Muscle of back (tissue), 3 donors: ENCODE measurements at regions not wholly inside any gene's neighbourhood (a gene's known extent, or its start where the extent isn't known, plus 50 kb on each side); places are given as distances from the start of the nearest gene placed in this dataset.
"Not testable (repeated sequence)": the region's sequence is repeated elsewhere in the genome, so short reads cannot be mapped to it uniquely, and the experiment has no call there.

ENCODE experiments used
- DNase-seq, 3 donors: peaks; one replicate each; pipeline versions ENCODE4 v3.0.0 to v3.0.0-alpha.2; 2013

DNA sequence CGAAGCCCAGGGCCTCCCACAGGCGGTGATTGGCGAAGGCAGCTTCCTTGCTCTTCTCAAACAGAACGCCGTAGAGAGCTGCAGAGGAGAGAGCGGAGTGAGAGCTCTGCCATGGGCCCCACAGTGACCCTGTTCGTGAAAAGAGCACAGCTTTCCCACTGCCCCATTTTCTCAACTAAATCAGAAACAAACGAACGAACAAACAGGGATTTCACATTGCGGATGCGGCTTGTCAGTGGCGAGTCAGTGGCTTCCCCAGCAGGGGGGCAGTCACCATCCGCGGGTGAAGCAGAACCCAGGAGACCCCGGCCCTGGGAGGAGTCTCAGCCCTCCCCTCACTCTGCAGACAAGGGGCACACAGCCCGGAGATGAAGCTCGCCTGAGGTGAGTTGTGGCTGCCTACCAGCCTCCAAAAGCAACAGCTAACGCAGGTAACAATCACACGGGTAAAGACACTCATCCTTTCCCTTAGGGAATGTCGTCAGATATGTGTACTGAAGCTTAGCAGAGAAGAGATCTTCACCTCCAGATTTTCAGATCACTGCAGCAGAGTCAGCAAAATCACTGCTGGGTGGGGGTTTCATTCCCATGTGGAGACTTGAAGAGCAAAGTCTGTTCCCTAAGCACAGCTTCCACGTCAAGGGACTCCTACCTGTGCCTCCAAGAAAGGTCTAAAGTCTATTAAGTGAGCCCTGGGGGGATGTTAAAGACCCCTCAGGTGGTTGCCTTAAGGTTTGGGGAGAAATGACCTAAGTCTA is 51.2 kb upstream of the GPR31 start:
- DNase-seq: no peak

DNA sequence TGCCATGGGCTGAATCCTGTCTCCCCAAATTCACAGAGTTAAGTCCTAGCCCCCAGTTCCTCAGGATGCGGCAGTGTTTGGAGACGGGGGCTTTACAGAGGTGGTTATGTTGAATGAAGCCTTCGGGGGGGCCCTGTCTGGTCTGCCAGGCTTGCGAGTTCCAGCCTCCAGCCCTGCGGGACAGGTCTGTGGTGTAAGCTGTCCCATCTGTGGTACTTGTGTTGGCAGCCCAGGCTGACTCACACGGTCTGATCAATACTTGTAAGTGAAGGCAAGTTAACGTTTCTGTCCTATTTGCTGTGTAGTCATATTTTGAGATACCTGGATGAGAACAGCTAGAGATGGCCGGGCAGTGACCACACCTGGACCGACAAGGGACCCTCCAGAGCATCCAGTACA is 51.8 kb upstream of the GPR31 start:
- DNase-seq: no peak

DNA sequence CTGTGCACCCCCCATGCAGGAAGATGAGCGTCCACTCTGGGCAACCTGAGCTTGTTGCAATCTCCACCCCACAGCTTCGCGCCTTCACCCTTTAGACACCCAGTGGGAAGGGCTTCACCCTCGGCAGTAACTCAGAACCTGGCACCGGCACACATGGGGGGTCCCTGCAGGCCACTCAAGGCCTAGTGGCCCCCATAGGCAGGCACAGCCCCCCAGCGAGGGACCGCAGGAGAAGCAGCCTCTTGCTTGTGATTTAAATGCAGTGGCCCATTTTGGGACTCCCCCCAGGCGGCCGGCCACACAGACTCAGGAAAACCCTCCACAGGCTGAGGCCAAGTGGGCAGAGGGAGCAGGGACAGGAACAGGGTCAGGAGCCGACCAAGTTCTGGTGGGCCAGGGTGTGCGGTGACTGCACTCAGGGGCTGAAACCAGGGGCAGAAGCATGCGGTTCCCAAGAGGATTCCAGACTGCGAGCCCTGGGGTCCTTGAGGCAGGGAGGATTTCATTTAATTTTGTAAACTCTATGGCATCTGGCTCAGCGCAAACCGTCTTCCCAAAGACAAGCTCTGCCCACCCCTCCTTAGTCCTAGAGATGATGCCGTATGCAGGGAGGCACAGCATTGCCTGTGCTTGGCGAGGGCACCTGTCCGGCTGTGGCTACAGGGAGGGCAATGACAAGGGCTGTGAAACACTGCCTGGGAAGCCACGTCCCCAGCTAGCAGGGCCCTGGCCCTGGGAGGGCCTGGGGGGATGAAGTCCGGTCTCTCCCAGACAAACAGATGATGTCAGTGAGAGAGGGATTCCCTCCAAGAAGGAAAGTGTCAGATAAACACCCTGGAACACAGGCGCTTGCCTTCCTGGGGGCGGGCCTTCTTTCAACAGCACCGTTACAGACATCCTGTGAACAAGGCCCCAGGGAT is 52.9 kb upstream of the GPR31 start:
- DNase-seq: peak in 1 of 3 donors; percentile 25

DNA sequence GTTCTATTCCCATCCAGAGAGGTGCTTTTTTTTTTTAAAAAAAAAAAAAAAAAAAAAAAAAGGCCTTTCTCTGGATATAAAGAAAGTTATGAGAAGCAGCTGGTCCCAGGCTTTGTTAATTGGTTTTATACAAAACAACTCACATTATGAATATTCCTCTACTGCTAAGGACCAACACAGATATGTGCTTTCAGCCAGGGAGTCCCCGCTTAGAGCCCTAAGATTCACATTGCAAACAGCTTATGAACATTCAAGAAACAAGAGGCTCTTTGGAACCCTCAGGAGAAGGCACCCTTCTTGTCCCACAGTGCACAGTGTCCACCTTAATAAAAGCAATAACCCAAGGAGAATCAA is 53.5 kb upstream of the GPR31 start:
- no peak for DNase-seq

DNA sequence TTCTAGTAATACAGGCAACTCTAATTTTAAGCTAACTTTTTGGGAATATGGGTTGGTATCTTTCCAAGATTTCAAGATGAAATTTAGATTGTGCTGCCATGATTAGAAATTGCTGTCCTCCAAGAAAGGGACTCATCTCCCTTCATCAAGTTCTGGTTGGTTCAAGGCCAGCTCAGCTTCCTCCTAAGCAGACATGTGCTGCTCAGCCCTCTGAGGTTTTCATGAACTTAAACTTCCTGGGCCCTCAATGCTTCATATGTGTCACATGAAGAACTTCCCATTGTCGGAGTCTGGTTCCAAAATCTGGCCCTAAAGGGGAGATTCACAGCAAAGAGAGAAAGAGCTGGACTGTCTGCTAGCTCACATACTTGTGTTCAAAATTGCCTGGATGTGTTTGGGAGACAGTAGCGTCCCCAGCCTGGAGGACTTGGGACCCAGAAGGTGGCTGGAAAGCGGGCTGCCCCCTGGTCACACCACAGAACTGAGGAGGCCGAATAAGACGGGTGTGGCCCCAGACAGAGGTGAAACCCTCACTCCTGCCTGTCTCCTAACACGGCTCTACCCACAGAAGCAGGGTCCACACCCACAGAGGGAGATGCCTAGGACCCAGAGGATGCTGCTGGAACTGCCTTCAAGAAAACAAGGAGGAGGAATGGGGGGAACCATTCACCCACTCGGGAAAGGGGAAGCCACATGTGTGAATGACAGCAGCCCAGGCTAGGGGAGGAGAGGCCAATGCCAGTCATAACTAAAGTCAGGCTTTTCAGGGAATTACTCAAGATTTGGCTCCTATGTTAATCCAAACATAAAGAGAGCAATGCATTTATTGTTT is 54.3 kb upstream of the GPR31 start:
- DNase-seq: no peak

DNA sequence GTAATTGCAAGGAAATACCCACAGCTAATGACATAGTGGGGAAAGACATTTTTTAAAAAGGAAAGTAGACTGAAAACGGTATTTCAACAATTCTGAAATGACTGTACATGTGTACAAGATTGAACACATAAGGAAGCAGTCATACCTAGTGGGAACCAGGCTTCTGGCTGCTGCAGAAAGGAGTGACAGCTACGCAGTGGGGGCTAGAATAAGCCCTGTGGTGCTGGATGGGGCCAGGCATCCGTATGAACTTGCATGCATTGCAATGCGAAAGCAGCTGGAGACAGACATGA is 54.9 kb upstream of the GPR31 start:
- no peak for DNase-seq

DNA sequence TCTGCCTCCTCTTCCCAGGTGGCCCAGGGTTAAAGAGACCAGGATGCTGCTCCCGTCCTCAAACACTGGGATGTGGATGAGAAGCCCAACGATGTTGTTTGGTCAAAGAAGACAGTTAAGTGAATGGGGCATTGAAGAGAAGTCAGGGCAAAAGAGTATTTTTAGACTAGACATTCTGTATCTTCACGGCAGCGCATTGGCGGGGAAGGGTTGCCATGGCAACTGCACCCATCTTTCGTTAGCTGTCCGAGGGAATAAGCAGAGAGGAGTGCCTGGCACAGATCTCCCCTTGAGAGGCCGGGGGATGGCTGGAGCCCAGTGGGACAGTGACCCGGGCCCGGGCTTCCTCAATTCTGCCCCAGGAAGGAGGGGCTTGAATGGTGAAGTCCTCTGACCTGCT is 56.4 kb upstream of the GPR31 start:
- DNase-seq: no peak

DNA sequence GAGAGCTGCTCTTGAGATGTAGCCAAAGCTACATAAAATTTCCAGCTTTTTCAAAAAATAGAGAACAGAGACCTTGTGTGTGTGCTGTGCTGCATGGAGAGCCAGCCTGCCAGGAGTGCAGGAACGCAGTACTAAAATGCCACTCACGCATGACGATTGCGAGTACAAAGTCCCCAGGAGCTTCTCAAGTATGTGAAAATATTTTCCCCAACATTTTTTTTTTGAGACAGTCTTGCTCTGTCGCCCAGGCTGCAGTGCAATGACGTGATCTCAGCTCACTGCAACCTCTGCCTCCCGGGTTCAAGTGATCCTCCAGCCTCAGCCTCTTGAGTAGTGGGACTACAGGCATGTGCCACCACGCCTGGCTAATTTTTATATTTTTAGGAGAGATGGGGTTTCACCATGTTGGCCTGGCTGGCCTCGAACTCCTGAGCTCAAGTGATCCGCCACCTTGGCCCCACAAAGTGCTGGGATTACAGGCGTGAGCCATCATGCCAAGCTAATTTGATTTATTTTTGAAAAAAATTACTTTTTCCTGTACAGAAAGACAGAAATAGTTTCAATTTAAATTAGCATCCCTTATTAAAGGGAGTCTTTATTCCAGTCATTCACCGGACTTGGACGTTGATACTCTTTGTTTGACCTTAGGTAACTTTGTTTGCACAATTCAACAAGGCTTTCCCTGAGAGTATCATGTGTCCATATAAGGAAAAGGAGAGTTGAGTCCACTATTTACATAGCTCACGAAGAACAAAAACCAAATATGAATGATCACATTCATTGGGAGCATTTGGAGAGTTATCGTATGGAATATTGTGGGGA is 57.9 kb upstream of the GPR31 start:
- DNase-seq: not testable (repeated sequence)

DNA sequence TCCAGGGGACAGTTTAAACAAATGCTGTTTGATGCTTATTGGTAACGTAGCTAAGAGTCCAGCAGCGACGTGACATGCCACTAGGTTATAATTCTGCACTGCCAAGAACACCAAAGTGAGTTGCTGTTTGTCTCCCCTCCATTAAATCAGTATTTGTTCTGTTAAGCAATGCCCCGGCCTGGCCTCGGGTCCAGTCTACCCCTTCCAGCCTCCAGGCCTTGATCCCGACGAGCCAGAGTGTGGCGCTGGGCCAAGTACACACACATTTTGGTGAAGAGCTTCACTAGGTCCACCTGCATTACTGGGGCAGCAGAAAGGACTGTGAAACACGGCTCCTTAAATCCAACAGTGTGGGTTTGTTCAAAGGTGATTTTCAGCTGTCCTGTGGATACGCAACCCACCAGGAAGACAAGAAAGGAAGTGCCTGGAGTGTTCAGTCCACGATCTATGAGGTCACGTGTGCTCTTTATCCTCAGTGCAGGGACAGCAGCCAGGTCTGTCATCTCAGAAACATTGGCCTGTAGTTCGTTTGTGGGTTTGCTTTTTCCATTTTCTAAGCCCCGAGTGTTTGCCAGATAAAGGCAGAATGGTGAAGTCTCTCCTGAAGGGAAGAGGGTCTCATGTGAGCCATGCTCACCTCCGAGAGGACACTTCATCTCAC is 58.7 kb upstream of the GPR31 start:
- not testable (repeated sequence) for DNase-seq

DNA sequence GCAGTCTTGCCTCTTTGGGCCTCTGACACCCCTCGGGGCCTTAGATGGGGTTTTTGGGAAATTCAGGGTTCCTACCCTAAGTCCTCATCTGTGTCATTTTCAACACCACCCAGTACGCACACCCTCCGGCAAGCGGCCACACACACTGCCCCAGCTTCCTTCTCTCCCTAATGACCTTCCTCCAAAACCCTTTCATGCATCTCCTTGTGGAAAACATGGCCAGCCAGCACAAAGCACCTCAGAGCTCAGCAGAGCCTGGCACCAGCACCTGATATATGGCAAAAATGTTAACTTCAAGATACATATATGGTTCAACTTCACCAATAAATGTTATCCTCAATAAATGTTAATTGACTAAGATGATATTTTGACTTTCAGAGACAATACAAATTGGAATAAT is 59.3 kb upstream of the GPR31 start:
- DNase-seq: not testable (repeated sequence)

DNA sequence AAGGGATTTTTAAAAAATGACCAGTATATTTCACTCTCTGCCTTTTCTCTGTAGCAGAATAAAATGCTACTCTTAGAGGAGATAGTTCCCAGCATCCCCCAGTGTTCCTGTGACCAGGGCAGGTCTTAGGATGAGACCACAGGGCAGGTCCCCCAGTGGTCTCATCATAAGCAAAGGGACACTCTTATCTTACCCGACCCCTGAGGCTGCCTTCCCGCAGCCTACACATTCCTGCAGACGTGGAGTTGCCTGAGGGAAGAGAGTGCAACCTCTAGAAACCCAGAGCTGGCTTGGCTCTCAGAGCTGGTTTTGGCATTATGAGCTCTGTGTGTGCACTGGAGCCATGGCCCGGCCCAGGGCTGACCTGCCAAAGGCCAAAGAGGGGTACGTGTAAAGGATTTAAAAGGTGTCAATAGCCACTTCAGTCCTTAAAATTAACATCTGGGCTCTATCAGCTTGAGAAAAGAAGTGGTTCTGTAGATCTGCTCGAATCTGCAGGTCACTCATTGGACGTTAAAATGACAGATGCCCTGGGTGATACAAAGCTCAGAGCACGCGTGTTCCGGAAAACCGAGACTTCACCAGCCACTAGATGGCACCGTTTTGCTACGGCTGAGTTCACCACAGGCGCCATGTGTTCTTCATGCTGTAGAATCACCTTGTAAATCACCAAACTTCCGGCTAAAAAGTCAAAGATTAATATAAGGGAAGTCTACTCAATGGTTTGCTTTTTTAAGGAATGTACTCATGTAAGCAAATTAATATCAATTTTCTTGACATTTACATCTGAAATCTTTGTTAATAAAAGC is 60.4 kb upstream of the GPR31 start:
- DNase-seq: peak in 2 of 3 donors; percentile 12 to 26

DNA sequence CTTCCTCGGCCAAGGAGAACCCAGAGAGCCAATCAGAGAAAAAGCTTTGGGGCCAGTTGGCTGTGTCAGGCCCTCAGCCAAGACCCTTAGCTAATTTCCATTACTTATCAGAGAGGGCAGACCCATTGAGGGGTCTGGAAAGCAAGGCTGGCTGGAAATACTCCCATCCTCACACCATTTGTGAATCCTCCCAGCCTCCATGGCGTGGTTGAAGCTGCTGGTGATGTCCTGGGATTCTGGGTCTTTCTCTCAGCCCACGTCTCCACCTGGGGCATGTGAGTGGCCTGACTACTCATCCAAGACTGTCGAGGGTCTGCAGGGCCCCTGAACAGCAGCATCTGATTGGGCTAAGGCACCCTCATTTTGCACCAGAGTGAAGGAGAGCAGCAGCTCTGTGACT is 61.3 kb upstream of the GPR31 start:
- DNase-seq: not testable (repeated sequence)

DNA sequence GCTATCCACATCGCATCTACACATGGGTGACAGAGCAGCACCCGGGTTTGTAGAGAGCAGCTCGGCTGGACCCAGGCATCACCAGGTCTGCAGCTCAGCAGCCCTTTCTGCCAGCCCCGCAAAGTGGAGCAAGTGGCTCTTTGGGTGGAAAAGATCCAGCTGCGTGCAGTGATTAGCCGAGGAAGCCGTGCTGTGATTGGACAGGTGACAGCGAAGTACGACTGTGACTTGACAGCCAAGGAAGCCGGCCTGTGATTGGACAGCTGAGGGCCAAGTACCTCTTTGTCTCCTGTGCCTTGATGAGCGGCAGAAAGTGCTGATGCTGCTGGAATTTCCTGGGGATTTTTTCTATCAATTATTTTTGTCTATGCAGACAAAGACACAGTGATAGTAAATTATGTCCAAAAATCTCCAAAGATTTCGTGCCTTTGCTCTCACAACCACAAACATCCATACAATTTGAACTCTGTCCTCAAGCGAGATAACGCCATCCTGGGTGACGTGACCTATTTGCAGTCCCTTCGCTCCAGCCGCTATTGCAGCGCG is 62.3 kb upstream of the GPR31 start:
- no peak for DNase-seq

DNA sequence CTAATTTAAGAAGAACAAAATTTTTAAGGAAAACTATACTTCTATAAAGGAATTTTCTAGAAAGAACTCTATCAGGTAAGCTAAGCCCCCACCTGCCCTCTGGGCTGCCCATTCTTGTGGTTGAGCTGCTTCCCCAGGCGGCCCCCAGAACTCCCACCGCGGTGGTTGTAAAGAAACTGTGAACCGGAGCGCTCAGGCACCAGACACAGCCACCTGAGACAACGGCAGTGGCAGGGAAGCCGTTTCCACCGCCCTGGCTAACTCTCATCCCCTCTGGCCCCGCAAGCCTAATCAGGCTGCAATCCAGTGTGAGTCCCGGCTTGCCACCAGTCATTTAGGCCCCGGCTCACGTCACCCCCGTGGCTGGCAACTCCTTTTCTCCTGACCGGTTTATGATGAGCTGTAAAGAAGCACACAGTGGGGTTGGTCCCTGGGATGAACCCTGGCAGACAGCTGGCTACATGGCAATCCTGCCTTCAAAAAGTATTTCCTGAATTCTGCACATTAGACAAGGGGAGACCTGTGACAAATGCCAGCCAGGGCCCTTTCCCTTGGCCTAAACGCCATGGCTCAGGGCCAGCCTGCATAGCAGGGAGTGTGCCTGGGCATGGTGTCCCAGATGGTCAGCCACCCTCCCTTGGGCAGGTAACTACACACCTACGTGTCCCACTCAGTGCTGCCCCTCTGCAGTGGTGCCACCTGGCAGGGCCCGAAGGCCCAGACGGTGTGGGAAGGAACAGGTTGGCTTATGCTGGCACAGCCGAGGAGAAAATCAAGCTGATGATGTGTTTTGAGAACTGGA is 63.8 kb upstream of the GPR31 start:
- DNase-seq: no peak

DNA sequence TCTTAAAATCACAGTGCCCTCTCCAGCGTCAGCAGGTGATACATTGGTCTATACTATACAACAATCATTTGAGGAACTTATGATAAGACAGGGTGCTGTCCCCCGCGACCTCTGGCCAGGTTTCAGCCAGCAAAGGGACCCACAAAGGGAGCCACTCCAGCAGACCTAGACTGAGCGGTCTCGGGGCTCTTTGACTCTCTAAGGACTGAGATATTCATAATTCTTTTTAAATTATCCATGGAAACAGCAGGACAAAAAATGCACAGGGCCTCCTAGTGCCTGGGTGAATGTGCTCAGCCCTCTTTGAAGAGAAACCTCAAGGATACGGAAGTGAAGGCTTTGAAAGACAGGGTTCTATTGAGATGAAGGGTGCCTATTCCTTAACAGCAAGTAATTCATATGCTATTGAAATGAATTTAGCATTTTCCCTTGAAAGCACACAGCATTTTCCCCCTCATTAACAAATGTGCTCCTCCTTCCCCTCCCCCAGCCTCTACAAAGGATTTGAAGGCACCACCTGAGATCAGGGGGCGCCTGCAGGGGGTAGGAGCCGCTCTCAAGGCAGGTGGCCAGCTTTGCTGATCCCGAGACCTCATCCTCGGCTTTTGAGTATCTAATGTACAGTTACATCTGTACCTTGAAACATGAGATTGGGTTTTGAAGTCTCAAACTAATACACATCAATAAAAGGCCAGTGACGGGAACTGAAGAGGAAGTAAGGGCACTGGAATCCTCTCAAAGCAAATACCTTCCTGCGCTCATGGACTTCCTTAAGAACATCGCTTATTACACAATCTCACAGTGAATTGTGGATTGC is 65.3 kb upstream of the UNC93A start:
- not testable (repeated sequence) for DNase-seq

DNA sequence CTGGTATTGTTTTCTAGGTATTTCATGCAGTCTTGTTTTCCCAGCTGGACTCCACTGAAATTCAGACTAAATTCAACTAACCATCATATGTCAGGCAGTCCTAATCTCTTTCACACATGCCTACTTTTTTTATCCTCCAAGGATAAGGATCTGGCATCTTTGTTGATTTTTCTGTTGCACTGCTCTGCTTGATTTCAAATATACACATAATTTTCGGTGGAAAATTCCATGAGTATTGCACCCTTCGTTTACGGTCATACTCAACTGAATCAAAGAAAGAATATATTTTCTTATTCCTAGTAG is 64.8 kb upstream of the UNC93A start:
- no peak for DNase-seq

DNA sequence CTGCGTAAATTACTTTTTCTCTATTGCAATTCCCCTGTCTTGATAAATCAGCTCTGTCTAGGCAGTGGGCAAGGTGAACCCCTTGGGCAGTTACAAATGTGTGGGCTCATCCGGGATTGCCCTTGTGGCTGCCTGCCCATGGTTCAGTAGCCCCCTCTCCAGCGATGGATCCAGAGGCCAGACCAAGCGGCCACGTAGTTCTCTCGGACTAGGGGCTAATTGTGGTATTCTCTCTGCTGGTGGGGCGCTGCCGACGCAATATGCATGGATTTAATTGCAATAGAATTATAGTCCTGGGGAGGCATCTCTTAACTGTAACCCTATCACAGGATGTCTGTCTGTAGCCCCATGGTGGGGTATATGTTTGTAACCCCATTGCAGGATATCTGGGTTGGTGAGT is 64.3 kb upstream of the UNC93A start:
- DNase-seq: no peak

DNA sequence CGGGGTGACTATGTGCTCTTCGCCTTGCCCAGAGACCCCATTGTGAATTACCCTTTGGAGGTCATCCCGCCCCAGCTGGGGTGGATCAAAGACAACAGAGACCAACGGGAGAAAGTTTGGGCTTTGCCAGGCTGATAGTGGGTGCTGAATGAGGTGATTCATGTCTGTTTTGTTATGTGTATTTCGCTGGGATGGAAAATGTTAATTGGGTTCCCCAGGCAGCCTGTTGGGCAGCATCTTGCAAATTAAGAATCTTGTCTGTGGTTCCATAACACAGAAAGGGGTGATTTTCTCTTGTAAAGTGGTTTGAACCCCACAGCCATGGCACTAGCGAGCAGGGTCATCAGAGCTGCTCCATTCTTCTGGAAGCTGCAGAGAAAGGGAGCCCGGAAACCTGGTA is 63.1 kb upstream of the UNC93A start:
- DNase-seq: no peak
